GM12878 (cell line): ENCODE measurements at regions not wholly inside any gene's neighbourhood (a gene's known extent, or its start where the extent isn't known, plus 50 kb on each side); places are given as distances from the start of the nearest gene placed in this dataset.

Source experiments
- EZH2 ChIP-seq: IDR thresholded peaks from 2 replicates; pipeline ENCODE4 v1.6.1; 2012; ENCODE audit warnings: low read depth, mild to moderate bottlenecking, control low read depth, inconsistent platforms, low read length, borderline replicate concordance; ENCODE audit not compliant: control insufficient read depth
- JUND ChIP-seq: IDR thresholded peaks from 2 replicates; pipeline ENCODE4 v1.6.1; 2012; ENCODE audit warnings: low read depth, mild to moderate bottlenecking, low read length, improper control_type of control experiment, moderate library complexity
- POU2F2 ChIP-seq: IDR thresholded peaks from 3 replicates; pipeline ENCODE4 v1.6.1; 2011; ENCODE audit warnings: low read depth, mild to moderate bottlenecking, low read length, borderline replicate concordance
- TF ChIP-seq, protein P1 (sequence below), 3 experiments: IDR thresholded peaks in 2 of 3; conservative IDR thresholded peaks in 1 of 3; 2 replicates each; pipeline ENCODE4 v1.5.1; 2011; ENCODE audit warnings: low read depth in 3 of 3, low read length in 3 of 3, mild to moderate bottlenecking in 3 of 3, control low read depth in 2 of 3, moderate library complexity in 2 of 3, inconsistent platforms in 1 of 3, mixed read lengths in 1 of 3; ENCODE audit not compliant: control insufficient read depth in 2 of 3, insufficient read depth in 1 of 3; ENCODE audit errors: extremely low read depth in 1 of 3

DNA sequence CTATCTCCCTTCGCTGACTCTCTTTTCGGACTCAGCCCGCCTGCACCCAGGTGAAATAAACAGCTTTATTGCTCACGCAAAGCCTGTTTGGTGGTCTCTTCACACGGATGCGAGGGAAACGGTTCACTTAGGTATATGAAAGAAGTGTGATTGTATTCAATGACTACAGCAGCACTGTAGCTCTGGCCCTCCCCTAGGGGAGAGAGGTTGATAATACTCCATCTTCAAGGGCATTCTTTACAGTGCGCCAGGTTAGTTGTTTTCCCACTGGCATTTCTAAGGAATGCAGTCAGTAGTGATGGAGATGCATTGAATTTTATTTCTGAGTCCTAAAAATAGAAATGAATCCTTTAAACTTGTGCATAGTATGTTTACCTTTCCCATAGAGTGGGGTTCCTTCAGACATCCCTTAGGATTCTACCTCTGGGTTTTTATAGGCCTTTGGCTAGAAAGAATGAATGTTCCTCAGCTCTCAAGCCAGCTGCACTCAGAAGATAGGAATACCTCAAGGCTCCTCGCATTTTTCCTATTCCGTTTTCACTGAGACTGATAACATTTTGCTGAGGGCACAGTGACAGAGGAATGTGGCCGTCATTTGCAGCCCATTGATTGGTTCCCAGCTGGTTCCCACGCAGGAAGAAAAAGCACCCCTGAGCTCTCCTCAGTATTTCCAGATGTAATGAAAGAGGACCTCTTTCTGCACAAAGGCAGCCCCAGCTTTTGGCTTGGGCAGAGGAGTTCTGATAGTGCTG is 131.8 kb upstream of the C2CD4B start:
- TF ChIP-seq JUND (no peak), POU2F2 (no peak), EZH2 (no peak)
- TF ChIP-seq, protein P1, sequence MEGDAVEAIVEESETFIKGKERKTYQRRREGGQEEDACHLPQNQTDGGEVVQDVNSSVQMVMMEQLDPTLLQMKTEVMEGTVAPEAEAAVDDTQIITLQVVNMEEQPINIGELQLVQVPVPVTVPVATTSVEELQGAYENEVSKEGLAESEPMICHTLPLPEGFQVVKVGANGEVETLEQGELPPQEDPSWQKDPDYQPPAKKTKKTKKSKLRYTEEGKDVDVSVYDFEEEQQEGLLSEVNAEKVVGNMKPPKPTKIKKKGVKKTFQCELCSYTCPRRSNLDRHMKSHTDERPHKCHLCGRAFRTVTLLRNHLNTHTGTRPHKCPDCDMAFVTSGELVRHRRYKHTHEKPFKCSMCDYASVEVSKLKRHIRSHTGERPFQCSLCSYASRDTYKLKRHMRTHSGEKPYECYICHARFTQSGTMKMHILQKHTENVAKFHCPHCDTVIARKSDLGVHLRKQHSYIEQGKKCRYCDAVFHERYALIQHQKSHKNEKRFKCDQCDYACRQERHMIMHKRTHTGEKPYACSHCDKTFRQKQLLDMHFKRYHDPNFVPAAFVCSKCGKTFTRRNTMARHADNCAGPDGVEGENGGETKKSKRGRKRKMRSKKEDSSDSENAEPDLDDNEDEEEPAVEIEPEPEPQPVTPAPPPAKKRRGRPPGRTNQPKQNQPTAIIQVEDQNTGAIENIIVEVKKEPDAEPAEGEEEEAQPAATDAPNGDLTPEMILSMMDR (IDR thresholded peaks at IDR 0.05 in 2 of 3, conservative IDR thresholded peaks at IDR 0.05 in 1 of 3; ENCODE audit: control insufficient read depth in 2 of 3, extremely low read depth in 1 of 3, insufficient read depth in 1 of 3, low read depth in 3 of 3, low read length in 3 of 3), result no peak
